ENCODE measurements at regions not wholly inside any gene's neighbourhood (a gene's known extent, or its start where the extent isn't known, plus 50 kb on each side); places are given as distances from the start of the nearest gene placed in this dataset.

DNA sequence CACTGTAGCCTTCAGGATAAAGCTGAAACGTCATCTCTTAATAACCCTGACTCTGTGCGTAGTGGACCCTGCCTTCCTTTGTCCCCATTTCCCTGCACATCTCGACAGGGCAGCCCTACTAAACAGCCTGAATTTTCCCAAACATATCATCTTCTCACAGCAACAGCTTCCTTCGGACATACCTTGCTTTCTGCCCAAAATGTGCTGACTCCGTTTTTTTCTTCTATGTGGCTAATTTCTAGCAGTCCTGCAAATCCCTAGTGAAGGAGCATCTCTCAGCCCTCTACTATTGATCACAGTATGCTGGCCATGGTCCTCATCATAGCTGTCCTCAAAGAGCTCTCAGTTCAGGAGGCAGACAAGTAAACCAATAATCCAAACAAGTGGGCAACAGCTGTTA, 53.1 kb upstream of the PCED1B start (continued):
- TF ChIP-seq, protein P1, sequence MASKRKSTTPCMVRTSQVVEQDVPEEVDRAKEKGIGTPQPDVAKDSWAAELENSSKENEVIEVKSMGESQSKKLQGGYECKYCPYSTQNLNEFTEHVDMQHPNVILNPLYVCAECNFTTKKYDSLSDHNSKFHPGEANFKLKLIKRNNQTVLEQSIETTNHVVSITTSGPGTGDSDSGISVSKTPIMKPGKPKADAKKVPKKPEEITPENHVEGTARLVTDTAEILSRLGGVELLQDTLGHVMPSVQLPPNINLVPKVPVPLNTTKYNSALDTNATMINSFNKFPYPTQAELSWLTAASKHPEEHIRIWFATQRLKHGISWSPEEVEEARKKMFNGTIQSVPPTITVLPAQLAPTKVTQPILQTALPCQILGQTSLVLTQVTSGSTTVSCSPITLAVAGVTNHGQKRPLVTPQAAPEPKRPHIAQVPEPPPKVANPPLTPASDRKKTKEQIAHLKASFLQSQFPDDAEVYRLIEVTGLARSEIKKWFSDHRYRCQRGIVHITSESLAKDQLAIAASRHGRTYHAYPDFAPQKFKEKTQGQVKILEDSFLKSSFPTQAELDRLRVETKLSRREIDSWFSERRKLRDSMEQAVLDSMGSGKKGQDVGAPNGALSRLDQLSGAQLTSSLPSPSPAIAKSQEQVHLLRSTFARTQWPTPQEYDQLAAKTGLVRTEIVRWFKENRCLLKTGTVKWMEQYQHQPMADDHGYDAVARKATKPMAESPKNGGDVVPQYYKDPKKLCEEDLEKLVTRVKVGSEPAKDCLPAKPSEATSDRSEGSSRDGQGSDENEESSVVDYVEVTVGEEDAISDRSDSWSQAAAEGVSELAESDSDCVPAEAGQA (IDR thresholded peaks at IDR 0.05; ENCODE audit: low read depth): no peak
- TF ChIP-seq, protein P1 (CRISPR knock-in tag; IDR thresholded peaks at IDR 0.05; ENCODE audit: borderline replicate concordance): no peak
- TF ChIP-seq DPF2 (CRISPR knock-in tag; IDR thresholded peaks at IDR 0.05; ENCODE audit: borderline replicate concordance, low read depth) (no peak), KLF16 (CRISPR knock-in tag; IDR thresholded peaks at IDR 0.05) (no peak), MAFK (conservative IDR thresholded peaks at IDR 0.05 in 1 of 2, IDR thresholded peaks at IDR 0.05 in 1 of 2; ENCODE audit: low read length in 2 of 2) (peak; percentile 91 to 93), HNRNPLL (IDR thresholded peaks at IDR 0.05; ENCODE audit: low read depth, low read length, poor library complexity, severe bottlenecking) (no peak), MAFF (IDR thresholded peaks at IDR 0.05; ENCODE audit: low read depth, low read length) (peak; percentile 93), ZBTB42 (CRISPR knock-in tag; IDR thresholded peaks at IDR 0.05) (no peak)

All from HepG2 (cell line).